Choroid plexus epithelial cell (primary cell): ENCODE measurements at regions not wholly inside any gene's neighbourhood (a gene's known extent, or its start where the extent isn't known, plus 50 kb on each side); places are given as distances from the start of the nearest gene placed in this dataset.

ENCODE experiments used
- DNase-seq: peaks from one replicate; pipeline ENCODE4 v3.0.0-alpha.2; 2010; ENCODE audit warnings: low read depth
- H3K4me3 ChIP-seq: 2 replicates; pipeline ENCODE4 v1.5.1; 2011; ENCODE audit warnings: low read depth, mild to moderate bottlenecking, control low read depth, low read length, moderate library complexity
- TF ChIP-seq, protein P1 (sequence below): conservative IDR thresholded peaks from 2 replicates; pipeline ENCODE4 v1.5.1; 2011; ENCODE audit warnings: low read depth, mild to moderate bottlenecking, control low read depth, inconsistent platforms, low read length, moderate library complexity

DNA sequence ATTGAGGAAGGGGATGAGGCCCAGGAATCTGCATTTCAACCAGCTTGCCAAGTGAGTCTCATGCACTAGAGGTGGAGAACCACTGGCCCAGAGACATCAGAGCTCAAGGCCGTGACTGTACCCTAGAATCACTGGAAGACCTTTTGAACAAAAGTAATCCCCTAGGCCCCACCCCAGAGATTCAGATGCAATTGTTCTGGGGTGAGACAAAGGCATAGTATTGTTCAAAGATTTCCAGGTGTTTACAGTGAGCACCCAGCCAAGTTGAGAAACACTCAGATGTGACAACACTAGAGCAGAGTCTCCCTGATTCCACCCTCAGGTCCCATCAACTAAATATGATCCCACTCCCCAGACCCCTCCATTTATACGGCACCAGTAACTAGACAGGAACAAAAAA is 290.3 kb upstream of the TLE3 start:
- TF ChIP-seq, protein P1, sequence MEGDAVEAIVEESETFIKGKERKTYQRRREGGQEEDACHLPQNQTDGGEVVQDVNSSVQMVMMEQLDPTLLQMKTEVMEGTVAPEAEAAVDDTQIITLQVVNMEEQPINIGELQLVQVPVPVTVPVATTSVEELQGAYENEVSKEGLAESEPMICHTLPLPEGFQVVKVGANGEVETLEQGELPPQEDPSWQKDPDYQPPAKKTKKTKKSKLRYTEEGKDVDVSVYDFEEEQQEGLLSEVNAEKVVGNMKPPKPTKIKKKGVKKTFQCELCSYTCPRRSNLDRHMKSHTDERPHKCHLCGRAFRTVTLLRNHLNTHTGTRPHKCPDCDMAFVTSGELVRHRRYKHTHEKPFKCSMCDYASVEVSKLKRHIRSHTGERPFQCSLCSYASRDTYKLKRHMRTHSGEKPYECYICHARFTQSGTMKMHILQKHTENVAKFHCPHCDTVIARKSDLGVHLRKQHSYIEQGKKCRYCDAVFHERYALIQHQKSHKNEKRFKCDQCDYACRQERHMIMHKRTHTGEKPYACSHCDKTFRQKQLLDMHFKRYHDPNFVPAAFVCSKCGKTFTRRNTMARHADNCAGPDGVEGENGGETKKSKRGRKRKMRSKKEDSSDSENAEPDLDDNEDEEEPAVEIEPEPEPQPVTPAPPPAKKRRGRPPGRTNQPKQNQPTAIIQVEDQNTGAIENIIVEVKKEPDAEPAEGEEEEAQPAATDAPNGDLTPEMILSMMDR, result no peak
- no peak for DNase-seq
- H3K4me3 ChIP-seq, result no peak overlapping the region

DNA sequence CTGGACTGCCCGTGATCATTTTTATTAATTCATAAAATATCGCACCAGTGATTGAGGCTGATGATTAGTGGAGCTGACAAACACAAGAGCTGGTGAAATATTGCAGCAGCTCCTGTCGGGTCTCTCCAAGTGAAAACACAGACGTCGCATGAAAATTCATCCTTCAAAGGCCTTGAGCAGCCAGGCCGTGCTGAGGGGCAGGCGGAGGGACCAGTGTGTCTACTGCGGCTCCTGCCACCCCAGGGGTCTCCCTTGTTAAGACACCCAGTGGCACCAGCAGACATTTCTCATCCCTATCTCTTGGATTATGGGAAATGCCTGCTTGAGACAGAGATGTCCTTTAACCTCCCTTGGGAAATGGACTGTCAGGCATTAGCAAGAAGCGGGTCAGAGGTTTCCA is 289.4 kb upstream of the TLE3 start:
- DNase-seq, result no peak
- H3K4me3 ChIP-seq, result no peak overlapping the region
- TF ChIP-seq, protein P1, result no peak

DNA sequence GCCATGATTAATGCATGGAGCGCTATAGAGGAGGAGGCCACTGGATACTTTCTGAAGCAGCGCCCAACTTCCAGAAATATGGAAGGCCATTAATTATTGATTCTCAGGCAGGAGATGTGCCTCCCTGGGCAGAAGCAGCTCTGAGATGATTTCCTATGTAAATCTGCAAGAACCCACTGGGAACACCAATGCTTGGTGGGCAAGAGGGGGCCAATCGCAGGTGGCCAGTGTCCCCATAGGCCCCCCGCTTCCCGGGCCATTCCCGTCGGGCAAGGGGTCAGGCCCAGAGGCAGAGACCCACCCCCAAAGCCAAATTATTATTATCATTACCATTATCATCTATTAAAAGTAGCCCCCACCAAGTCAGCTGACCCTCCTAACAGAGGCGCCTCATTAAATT is 288.0 kb upstream of the TLE3 start:
- no peak overlapping the region for H3K4me3 ChIP-seq
- TF ChIP-seq, protein P1, result no peak
- DNase-seq, result no peak

DNA sequence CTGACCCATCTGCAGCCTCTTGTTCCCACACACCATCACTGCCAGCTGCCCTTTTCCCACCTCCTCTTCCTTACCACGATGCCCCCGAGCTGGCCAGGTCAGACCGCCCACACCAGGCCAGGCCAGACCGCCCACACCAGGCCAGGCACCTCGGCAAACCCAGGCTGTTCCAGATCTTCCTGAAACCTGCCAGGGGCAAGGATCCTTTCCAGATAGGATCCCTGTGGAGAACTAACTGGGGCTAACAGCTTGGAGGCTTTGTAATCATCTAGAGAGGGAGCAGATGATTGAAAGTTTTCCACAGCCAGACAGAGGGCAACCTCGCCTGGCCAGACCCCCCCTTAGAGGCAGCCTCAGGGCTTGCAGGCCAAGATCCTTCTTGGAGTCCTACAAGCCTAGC is 287.3 kb upstream of the TLE3 start:
- TF ChIP-seq, protein P1, result no peak
- no peak overlapping the region for H3K4me3 ChIP-seq
- DNase-seq, result no peak

DNA sequence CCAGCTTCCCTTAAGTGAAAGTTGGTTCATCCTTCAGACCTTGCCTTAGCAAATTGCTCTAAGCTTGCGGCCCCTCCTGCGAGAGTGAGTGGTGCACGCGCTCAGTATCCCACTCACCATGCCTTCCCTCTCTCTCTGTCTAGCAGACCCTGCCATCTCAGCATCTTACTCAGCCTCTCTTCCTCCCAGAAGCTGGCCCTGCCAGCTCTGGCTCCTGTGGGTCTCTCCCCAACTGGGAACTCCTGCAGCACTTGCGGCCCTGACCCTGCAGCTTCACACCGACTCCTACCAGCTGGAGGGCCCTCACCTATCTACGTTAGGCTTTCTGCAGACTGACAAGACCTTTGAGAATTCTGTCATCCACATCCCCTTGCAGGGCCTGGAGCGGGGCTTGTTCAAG is 286.1 kb upstream of the TLE3 start:
- TF ChIP-seq, protein P1, result no peak
- no peak overlapping the region for H3K4me3 ChIP-seq
- no peak for DNase-seq

DNA sequence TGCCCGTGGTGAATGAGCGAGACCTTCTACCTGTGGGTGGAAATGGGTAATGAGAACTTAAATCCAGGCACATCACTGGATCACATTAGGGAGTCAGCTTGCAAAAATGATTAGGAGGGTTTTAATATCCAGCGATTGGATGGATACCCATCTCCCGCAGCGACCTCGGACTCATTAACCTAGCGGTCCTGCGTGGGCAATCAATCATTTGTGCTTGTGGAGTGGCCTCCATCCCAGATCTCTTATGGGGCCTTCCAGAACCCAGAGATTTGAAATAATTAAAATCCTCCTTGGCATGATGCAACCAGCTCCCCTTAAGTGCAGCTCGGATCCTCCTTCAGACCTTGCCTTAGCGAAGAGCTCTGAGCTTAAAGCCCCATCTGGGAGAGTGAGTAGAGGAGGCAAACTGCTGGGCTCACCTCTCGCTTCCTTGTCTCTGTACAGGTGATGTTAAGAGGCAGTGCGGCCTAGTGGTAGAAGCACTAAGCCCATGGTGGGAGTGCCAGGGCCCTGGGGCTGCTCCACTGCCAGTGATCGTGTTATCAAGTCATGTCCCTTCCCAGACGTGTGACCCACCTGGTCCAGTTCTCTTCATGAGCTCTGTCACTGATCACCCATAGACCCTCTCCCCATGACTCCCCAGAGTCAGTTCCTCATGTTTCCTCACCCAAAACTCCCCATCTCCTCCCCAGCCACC is 285.2 kb upstream of the TLE3 start:
- H3K4me3 ChIP-seq, result no peak overlapping the region
- TF ChIP-seq, protein P1, result no peak
- no peak for DNase-seq

DNA sequence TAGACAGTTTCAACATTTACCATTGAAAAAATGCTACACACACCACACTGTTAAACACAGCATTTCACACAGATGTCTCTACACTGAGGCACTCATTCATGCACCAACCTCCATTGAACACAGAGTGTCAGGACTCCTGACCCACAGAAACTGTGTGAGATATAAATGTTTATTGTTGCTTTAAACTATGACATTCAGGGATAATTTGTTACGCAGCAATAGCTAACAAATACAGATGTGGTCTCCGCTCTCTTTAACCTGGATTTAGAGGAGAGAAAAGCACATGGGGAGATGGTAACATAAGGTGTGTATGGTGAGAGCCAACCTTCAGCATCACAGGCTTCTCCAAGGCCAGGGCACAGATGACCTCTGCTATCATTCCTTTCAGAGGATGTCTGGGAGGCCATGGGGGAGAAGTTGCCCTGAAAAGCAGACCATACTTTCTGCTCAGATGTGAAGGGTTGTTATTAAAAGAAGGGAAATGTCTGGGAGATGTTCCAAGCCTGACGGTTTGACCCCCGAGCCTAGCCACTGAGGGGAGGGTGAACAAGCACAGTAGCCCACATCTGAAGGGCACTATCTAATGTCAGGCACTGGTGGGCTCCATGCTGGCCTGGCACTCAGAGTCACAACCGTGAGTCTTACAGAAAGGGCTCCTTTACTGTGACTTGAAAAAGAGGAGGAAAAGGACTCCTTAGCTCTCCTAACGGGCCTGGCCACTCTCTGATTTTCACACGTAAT is 284.5 kb upstream of the TLE3 start:
- no peak for DNase-seq
- TF ChIP-seq, protein P1, result no peak
- no peak overlapping the region for H3K4me3 ChIP-seq
